Osteoblast (primary cell): ENCODE measurements at regions not wholly inside any gene's neighbourhood (a gene's known extent, or its start where the extent isn't known, plus 50 kb on each side); places are given as distances from the start of the nearest gene placed in this dataset.

Experiments
- DNase-seq: peaks from one replicate; pipeline ENCODE4 v3.0.0; 2011; ENCODE audit warnings: low spot score, mixed read lengths; ENCODE audit not compliant: insufficient read length; ENCODE audit errors: missing footprints
- H2AFZ ChIP-seq: 2 replicates; pipeline ENCODE4 v1.6.0; 2011; ENCODE audit warnings: mild to moderate bottlenecking, low read length
- H3K27ac ChIP-seq: 2 replicates; pipeline ENCODE4 v1.5.1; 2011; ENCODE audit warnings: mild to moderate bottlenecking, low read depth, low read length, moderate library complexity
- H3K27me3 ChIP-seq: 2 replicates; pipeline ENCODE4 v1.6.0; 2012; ENCODE audit warnings: mild to moderate bottlenecking, control low read depth, inconsistent platforms, low read length, moderate library complexity; ENCODE audit not compliant: insufficient read depth
- H3K36me3 ChIP-seq: 2 replicates; pipeline ENCODE4 v1.5.1; 2011; ENCODE audit warnings: mild to moderate bottlenecking, low read length, control low read depth, moderate library complexity; ENCODE audit not compliant: insufficient read depth
- H3K4me1 ChIP-seq: 2 replicates; pipeline ENCODE4 v1.5.1; 2011; ENCODE audit warnings: mild to moderate bottlenecking, low read length, control low read depth, moderate library complexity; ENCODE audit not compliant: insufficient read depth
- H3K4me2 ChIP-seq: 2 replicates; pipeline ENCODE4 v1.6.0; 2011; ENCODE audit warnings: mild to moderate bottlenecking, low read length; ENCODE audit not compliant: insufficient read depth
- H3K4me3 ChIP-seq: fragments of 200-600 bp; sonication (generic); 3 replicates; pipeline ENCODE4 v1.5.1; 2012; ENCODE audit warnings: mild to moderate bottlenecking, low read length, inconsistent platforms; ENCODE audit not compliant: insufficient read depth
- H3K79me2 ChIP-seq: 2 replicates; pipeline ENCODE4 v1.6.0; 2012; ENCODE audit warnings: mild to moderate bottlenecking, low read length, control low read depth, inconsistent platforms; ENCODE audit not compliant: insufficient read depth
- H3K9me3 ChIP-seq: 2 replicates; pipeline ENCODE4 v1.5.1; 2011; ENCODE audit warnings: low read depth, low read length, control low read depth
- H4K20me1 ChIP-seq: 2 replicates; pipeline ENCODE4 v1.6.0; 2012; ENCODE audit warnings: mild to moderate bottlenecking, low read length, control low read depth; ENCODE audit not compliant: insufficient read depth
- CTCF ChIP-seq: IDR thresholded peaks from 2 replicates; pipeline ENCODE4 v1.5.1; 2011; ENCODE audit warnings: mild to moderate bottlenecking, low read depth, low read length, moderate library complexity; ENCODE audit errors: extremely low read depth

- no peak overlapping the region for H3K27ac ChIP-seq
- DNase-seq: no peak
- no peaks in the 10 kb centered on the region for H3K27me3 ChIP-seq
- no peaks in the 10 kb centered on the region for H4K20me1 ChIP-seq
- H3K9me3 ChIP-seq: peaks cover 2% of the 10 kb centered on the region
- H3K4me2 ChIP-seq: no peak overlapping the region
- H3K79me2 ChIP-seq: no peaks in the 10 kb centered on the region
- no peaks in the 10 kb centered on the region for H3K4me1 ChIP-seq
- no peaks in the 10 kb centered on the region for H3K36me3 ChIP-seq
- H3K4me3 ChIP-seq: no peak overlapping the region
- H2AFZ ChIP-seq: no peak overlapping the region
- no peak for TF ChIP-seq CTCF
Observed at GRCh38 chr7:21054427-21055112, 267.9 kb upstream of the SP8 start.

DNA sequence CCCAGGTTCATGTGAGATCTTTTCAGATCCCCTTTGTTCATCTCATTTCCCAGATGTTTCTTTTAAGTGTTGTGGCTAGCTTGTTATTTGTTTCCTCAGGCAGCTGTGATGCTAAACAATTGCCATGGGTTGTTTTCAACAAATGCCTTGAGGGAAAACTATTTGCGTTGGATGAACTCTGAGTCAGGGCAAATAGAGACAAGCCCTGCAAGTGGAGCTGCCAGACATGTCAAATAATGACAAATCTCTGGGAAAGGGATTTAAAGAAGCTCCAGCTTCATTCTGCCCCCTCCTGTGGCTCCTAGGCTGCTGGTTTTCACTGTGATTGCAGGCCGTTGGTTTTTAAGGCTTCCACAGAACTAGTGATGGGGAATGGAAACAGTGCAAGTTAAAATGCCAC lies 272.4 kb upstream of the SP8 start:
- DNase-seq: no peak
- no peak overlapping the region for H3K4me3 ChIP-seq

GRCh38 chr7:21063106-21063505 lies 276.4 kb upstream of the SP8 start:
- no peak overlapping the region for H2AFZ ChIP-seq
- no peaks in the 10 kb centered on the region for H4K20me1 ChIP-seq
- no peak for TF ChIP-seq CTCF
- H3K27ac ChIP-seq: no peak overlapping the region
- H3K4me3 ChIP-seq: no peak overlapping the region
- H3K4me1 ChIP-seq: no peaks in the 10 kb centered on the region
- no peaks in the 10 kb centered on the region for H3K36me3 ChIP-seq
- H3K79me2 ChIP-seq: no peaks in the 10 kb centered on the region
- H3K27me3 ChIP-seq: no peaks in the 10 kb centered on the region
- no peak for DNase-seq
- H3K9me3 ChIP-seq: no peaks in the 10 kb centered on the region
- H3K4me2 ChIP-seq: no peak overlapping the region

More for the DNA sequence above, 272.4 kb upstream of the SP8 start:
- Histone ChIP-seq H3K27ac (no peak overlapping the region), H3K4me2 (no peak overlapping the region), H3K9me3 (no peaks in the 10 kb centered on the region), H4K20me1 (no peaks in the 10 kb centered on the region), H3K27me3 (no peaks in the 10 kb centered on the region), H3K4me1 (no peaks in the 10 kb centered on the region), H3K36me3 (no peaks in the 10 kb centered on the region), H2AFZ (no peak overlapping the region), H3K79me2 (no peaks in the 10 kb centered on the region)
- TF ChIP-seq CTCF: no peak

GRCh38 chr7:21064698-21065648 lies 278.3 kb upstream of the SP8 start:
- H3K36me3 ChIP-seq: no peaks in the 10 kb centered on the region
- TF ChIP-seq CTCF: no peak
- H4K20me1 ChIP-seq: no peaks in the 10 kb centered on the region
- no peak overlapping the region for H2AFZ ChIP-seq
- H3K4me2 ChIP-seq: no peak overlapping the region
- no peaks in the 10 kb centered on the region for H3K79me2 ChIP-seq
- peaks cover 2% of the 10 kb centered on the region for H3K9me3 ChIP-seq
- H3K27me3 ChIP-seq: no peaks in the 10 kb centered on the region
- H3K27ac ChIP-seq: no peak overlapping the region
- H3K4me1 ChIP-seq: no peaks in the 10 kb centered on the region
- no peak for DNase-seq
- H3K4me3 ChIP-seq: no peak overlapping the region
